G401 (cell line): ENCODE measurements at regions not wholly inside any gene's neighbourhood (a gene's known extent, or its start where the extent isn't known, plus 50 kb on each side); places are given as distances from the start of the nearest gene placed in this dataset.

ENCODE experiments used
- DNase-seq: peaks from one replicate; pipeline ENCODE4 v3.0.0-alpha.2; 2015; ENCODE audit warnings: low spot score
- in situ Hi-C: cut with HindIII; loops from 2 replicates; pipeline ENCODE4 v1.10.0; 2016; ENCODE audit warnings: low sequenced_read_pairs, mixed read lengths

DNA sequence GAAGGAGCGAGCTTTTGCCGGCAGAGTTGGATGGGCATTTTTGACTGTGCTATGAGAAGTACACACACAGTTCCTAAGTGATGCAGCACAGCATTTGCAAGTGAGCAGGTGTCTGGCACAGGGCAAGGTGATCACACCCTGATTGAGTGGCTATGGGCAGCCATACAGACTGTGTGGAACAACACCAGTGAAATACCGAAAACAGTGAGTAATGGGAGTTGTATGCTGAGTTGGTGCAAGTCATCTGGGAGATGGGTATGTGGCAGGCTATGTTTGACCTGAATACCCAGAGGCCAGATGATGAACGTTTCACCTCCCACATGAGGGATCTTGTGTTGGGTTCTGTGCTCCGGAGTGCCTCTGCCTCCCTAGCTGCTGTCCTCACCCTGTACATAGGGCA is 53.5 kb upstream of the TIPARP start:
- in situ Hi-C loops, result no loop called here
- no peak for DNase-seq

DNA sequence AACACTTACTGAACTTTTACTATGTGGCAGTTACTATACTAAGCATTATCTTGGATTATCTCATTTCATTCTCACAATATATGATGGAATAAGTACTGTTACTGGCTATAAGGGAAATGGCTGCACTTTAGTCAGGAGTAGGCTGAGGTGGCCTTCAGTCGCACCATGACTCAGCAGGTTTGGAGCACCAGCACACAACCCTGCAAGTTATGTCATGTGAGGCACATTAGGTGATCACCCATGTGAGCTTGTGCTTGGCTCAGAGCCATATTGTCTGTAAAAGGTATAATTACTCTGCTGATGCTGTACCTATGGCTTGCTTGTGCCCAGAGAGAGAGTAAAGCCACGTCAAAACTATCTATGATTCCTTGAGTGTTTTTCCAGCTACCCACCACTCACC is 54.1 kb upstream of the TIPARP start:
- no peak for DNase-seq

DNA sequence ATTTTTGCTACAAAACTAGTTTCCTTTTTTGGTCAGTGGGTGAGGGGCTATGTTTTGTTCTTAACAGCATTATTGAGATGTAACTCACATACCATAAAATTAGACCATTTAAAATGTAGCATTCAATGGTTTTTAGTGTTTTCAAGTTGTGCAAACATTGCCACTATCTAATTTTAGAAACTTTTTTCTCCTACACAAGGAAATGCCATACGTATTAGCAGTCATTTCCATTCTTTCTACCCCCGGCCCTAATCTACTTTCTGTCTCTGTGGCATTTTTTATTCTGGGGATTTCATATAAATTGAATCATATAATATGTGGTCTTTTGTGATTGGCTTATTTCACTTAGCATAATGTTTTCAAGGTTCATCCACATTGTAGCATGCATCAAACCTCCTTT is 55.0 kb upstream of the TIPARP start:
- DNase-seq, result no peak
- in situ Hi-C loops, result no loop called here

More for the DNA sequence above, 54.1 kb upstream of the TIPARP start:
- in situ Hi-C loops, result no loop called here

DNA sequence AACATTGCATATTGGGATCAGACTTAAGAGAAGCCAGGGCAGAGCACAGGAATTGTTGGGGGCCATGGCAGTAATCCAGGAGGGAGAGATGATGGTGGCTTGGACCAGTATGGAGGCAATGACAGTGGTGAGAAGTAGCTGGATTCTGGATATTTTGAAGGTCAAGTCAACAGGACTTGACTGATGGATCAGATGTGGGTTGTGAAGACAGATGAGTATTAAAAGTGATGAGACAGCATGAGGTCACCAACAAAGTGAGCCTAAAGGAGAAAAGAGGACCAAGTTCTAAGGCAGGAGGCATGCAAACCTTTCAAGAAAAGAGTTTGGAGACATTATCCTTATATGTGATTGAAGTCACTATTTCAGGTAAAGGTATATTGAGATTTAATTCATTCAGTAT is 56.6 kb upstream of the TIPARP start:
- in situ Hi-C loops, result no loop called here
- DNase-seq, result no peak

DNA sequence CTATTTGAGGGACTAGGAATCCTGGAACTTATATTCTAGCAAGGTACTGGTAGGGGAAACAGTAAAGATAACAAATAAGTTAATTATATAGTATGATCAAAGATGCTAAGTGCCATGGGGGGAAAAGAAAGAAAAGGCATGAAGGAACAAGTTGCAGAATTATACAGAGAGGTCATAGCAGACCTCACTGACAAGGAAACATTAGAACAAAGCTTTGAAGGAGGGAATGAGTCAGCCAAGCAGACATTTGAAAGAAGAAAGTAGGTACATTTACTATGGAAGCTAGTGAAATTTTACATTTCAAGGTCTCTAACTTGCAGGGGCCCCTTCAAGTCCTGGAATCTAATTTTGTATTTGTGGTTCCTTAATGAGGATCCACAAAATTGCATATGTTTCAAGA is 57.2 kb upstream of the TIPARP start:
- in situ Hi-C loops, result no loop called here
- DNase-seq, result no peak

DNA sequence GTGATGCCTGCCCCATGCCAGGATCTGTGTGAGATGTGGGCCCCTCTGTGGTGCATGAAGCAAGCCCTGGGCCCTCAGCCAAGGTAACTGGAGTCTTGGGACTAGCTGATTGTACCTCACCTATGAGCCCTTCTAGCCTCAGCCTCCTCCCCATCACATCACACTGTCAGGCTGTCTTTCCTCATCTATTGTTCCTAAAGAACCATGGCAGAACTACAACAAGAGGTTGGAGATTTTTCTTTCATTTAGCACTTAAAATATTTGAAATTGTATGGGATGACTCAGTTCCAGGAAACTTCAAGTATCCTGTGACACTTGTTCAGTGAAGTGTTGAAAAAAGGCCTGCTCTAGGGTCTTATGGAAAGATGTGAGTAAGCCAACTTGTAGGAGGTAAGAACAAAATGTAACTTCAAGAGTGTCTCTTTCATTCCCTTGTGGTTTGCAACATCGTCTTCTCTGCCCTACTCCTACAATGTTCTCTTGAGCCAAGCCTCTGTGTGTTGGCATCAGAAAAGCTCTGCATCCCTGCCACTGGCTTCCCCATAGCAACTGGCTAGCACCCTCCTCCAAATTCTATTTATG is 58.7 kb upstream of the TIPARP start:
- in situ Hi-C loops, result no loop called here
- DNase-seq, result no peak

DNA sequence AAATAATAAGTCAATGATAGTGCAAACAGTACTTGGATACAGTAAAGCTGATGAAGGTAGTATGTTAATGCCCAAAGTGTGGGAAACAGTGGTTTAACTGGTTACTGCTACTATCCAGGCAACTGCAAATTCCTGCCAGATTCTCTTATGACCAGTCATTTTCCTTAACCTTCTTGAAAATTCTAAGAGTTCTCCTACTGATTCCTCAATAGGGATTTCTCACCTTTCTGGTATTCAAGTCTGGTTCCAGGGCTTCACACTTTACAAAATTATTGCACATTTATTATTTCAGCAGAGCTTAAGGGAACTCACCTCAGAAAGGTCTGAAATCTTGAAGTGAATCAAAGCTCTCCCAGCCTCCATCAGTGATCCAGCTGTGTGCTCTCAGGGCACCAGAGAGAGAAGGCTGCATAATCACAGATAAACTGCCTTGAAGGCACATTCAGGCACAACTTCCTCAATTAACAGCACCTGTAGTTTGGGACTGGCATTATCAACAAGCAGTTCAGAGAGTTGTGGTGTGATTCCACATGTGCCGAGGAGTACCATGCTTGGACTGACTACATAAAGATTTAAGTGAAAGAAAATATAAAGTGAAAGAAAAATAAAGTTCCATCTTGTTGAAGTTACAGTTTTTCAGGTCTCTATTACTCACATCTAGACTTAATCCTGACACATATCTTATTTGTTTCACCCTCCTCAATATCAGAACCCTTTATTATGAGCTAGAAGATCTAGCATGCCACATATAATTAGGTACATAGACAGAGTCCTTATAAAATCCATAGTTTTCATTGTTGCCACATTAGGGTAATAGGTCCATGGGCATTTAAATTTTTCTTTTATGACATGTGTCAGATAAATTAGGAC is 59.5 kb upstream of the TIPARP start:
- in situ Hi-C loops, result no loop called here
- no peak for DNase-seq

DNA sequence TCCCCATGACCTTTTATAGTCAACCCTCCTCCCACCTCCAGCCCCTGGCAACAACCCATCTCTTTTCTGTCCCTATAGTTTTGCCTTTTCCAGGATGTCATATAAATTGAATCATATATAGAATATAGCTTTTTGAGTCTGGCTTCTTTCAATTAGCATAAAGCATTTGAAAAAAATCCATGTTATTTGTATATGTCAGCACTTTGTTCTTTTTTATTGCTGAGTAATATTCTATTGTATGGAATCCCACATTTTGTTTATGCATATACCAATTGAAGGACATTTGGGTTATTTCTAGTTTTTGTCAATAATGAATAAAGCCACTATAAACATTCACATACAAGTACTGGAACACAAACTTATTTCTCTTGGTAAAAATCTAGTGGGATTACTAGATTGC is 58.0 kb upstream of the SSR3 start:
- in situ Hi-C loops, result no loop called here
- DNase-seq, result no peak

DNA sequence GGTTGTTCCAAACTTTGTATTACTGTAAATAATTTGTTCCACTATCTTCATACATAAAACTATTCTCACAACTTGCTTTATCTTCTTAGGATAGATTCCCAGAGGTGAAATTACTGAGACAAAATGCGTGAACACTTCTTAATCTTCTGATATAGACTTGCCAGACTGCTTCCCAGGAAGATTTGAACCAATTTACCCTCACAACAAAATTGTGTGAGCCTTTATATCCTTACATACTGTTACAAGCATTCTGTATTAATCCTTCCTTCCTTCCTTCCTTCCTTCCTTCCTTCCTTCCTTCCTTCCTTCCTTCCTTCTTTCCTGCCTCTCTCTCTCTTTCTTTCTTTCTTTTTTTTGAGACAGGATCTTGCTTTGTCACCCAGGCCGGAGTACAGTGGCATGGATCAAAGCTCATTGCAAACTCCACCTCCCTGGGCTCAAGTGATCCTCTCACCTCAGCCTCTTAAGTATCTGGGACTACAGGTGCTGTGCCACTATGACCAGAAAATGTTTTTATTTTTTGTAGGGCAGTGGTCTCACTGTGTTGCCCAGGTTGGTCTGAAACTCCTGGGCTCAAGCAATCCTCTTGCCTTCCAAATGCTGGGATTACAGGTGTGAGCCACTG is 57.1 kb upstream of the SSR3 start:
- in situ Hi-C loops, result no loop called here
- no peak for DNase-seq

DNA sequence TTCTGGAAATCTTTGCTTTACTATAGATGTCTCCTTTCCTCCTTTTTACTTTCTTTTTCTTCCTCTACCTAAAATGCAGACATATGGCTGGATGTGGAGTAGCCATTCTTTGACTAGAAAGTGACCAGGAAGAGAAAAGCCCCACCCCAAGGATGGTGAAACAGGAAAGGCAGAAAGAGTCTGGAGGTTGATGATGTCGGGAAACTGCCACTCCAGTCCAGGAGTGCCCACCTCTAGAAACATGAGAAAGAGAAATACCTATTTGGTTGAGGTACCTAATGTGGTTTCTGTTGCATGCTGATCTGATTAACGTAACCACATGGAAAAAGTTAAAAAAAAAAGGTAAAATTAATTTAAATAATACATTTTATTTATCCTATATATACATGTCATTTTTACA is 55.2 kb upstream of the SSR3 start:
- in situ Hi-C loops, result no loop called here
- no peak for DNase-seq

DNA sequence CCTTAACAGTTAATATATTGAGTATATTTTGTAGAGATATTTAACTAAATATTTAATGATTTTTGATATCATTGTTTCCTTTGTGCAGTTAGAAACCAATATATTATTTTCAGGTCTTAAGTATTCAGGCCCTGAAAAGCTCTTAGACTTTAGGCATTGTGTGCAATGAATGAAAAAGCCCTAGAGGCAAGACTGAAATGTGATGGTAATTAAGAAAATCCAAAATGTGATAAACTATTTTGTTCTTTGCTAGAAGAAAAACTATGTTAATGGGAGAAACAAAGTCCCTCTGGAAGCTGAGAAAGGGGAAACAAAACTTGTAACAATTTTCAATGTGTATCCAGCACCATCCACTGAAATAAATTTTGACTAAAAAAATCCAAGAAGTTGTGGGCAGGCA is 54.6 kb upstream of the SSR3 start:
- in situ Hi-C loops, result no loop called here
- DNase-seq, result no peak

DNA sequence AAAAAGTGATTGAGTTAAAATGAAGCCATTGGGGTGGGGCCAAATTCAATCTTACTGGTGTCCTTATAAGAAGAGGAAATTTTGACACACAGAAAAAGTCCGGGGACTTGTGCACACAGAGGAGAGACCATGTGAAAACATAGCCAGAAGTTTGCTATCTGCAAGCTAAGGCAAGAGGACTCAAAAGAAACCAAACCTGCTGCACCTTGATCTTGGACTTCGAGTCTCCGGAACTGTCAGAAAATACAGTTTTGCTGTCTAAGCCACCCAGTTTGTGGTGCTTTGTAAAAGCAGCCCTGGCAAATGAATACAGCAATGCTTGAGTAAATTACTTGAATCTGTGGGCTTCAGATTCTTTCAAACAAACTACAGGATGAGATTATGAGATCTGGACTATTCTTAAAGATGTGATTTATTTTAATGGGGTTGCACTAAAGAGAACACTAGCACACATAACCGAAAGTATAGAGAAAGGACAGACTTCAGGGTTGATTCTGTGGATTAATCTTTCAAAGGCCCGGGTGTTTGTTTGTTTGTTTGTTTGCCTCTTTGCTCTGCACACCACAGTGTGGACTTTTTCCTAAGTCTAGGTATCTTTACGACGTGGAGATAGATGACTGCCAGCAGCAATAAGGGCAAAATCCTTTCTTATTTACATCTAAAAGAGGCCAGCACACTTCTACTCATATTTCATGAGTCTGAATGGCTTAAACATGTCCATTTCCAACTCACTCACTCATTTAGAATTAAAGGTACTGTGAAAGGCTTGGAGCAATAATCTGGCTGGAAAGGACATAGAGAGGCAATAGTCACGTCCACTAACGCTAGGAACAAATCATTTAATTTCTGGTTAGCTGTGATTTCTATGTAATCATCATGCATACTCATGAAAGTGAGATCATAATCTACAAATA is 53.9 kb upstream of the SSR3 start:
- in situ Hi-C loops, result no loop called here
- no peak for DNase-seq

DNA sequence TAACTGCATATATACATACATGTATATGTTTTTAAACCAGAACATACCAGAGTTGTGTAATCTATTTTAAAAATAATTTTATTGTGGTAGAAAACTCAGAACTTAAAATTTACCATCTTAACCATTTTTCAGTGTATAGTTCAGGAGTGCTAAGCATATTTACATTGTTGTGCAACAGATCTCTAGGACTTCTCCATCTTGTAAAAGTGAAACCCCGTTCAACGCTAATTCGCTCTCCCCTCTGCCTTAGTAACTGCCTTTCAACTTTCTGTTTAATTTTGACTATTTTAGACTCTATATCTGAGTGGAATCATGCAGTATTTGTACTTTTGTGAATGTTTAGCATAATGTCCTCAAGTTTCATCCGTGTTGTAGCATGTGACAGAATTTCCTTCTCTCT is 51.8 kb upstream of the SSR3 start:
- DNase-seq, result no peak
- in situ Hi-C loops, result no loop called here

DNA sequence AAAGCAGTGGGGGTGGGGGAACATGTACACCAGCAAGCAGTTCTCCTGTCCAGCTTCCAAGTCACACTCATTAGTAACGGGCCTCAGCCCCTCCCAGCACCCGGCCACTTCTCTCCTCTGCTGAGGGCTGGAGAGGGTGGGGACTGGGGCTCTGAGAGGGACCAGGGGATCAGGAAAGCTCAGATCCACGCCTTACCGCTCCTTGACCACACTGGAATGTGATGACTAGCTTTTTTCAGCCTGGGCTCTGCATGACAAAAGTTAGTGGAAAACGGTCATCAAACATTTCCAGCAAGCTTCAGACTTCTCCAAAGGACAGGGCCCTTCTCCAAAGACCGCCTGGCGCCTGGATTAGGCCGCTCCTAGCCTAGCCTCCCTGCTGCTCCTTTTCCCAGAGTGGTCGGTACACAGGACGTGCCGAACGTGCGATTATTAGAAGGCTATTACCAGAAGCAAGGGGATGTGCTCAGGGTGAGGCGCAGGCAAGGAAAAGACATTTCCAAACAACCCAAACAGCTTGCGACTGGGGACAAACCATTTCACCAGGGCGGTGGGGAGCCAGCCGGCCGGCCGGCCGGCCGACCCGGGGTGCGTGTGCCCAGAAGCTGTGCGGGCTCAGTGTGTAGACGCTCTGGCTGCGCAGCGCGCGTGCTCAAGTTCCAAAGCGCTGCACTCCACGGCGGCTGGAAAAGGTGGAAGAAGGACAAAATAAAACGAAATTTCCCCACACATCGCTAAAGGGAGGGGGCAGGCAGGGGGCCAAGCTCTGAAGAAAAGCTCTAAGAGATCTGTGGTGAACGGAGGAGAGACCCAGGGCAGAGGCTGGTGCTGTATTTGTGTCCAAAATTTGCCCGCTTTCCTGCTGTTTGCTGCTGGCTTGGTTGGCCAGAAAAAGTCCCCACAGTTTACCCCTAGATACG is 51.0 kb upstream of the SSR3 start:
- in situ Hi-C loops, result no loop called here
- peak; percentile 6 for DNase-seq

DNA sequence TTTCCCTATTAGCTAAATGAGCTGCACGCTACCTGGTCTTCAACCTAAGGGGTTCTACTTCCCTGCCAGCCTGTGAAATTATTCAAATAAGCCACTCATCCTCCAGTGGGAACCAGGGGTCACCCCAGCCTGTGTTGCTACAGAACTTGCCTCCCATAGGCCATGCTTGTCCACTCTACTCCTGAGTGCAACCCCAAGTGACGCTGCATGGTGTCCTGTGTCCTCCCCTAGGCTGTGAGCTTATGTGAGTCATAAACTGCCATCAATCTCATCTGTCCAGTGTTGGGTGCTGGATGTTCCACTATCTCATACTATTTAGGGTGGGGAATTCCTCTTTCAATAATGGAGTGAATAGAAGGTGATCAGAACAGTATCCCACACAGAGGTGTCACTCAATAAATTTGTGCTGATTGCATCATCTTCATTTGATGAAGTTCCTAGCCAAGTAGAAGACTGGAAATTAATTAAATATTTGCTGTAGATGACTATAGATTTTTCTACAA is 49.8 kb upstream of the SSR3 start:
- in situ Hi-C loops, result no loop called here
- DNase-seq, result no peak
